GDM1 (cell line): ENCODE measurements at regions not wholly inside any gene's neighbourhood (a gene's known extent, or its start where the extent isn't known, plus 50 kb on each side); places are given as distances from the start of the nearest gene placed in this dataset.
"Not testable (repeated sequence)": the region's sequence is repeated elsewhere in the genome, so short reads cannot be mapped to it uniquely, and the experiment has no call there.

Experiments
- DNase-seq: peaks from one replicate; lab custom pipeline; 2025; lab: John Stamatoyannopoulos, UW

- DNase-seq: no peak
These were observed 245.4 kb upstream of the KRR1 start for GRCh38 chr12:75756771-75757170.

- DNase-seq: no peak
These were observed 244.7 kb upstream of the KRR1 start for GRCh38 chr12:75756111-75756510.

GRCh38 chr12:75754698-75755097 lies 243.3 kb upstream of the KRR1 start:
- DNase-seq: no peak

- no peak for DNase-seq
These were observed 242.7 kb upstream of the KRR1 start for GRCh38 chr12:75754141-75754540.

DNA sequence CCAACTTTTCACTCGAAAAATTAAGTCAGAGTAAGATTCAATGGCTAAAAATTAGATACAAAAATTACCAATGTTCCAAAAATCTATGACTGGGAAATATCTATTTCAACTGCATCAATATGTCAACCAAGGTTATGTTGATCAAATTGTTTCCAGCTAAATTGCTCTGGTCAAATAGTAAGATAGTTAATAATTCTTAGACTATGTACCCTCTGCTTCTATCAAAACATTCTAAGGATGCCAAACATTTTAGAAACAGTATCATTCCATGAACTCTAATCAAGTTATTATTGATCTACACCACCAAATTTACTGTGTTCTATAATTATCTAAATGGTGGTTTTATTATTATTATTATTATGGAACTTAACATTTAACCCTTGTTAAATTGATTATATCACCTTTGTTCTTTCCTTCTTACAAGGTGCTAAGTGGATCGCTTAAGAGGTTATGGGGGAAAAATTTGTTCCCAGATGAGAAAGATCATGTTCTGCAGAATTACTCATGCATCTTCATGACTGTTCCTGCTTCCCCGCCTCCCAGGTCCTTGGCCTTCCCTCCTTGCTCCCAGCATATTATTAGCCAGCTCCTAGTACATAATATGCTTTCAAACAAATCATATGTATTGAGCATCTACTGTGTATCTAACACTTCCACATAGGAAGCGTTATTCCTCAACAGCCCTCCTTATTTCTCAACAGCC lies 240.5 kb upstream of the KRR1 start:
- DNase-seq: no peak

GRCh38 chr12:75750716-75751306 lies 239.4 kb upstream of the KRR1 start:
- DNase-seq: no peak

- not testable (repeated sequence) for DNase-seq
These were observed 237.6 kb upstream of the KRR1 start for GRCh38 chr12:75748990-75749389.

- no peak for DNase-seq
These were observed 236.7 kb upstream of the KRR1 start for GRCh38 chr12:75748136-75748535.

GRCh38 chr12:75747572-75748021 lies 236.2 kb upstream of the KRR1 start:
- no peak for DNase-seq

DNA sequence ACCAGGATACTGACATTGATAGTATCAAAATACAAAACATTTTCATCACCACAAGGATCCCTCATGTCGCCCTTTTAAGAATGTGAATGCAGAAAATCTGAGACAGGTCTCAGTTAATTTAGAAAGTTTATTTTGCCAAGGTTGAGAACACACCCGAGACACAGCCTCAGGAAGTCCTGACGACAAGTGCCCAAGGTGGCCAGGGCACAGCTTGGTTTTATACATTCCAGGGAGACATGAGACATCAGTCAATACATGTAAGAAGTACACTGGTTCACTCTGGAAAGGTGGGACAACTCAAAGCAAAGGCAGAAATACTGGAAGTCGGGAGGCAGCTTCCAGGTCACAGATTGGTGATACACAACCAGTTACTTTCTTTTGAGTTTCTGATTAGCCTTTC lies 235.2 kb upstream of the KRR1 start:
- DNase-seq: no peak

GRCh38 chr12:75744607-75745256 lies 233.3 kb upstream of the KRR1 start:
- no peak for DNase-seq

GRCh38 chr12:75742961-75743360 lies 231.6 kb upstream of the KRR1 start:
- DNase-seq: no peak

GRCh38 chr12:75742048-75742447 lies 230.6 kb upstream of the KRR1 start:
- DNase-seq: no peak

GRCh38 chr12:75739912-75740311 lies 228.5 kb upstream of the KRR1 start:
- DNase-seq: no peak

DNA sequence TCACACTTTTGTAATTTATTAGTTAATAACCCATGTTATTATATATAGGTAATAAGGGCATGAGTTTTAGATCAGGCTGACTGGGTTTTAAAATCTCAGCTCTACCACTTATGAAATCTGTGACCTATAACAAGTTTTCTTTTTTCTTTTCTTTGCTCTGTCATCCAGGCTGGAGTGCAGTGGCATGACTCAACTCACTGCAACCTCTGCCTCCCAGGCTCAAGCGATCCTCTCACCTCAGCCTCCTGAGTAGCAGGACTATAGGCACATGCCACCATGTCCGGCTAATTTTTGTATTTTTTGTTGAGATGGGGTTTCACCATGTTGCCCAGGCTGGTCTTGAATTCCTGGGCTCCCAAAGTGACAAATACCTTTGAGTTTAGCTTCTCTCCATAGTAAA lies 227.7 kb upstream of the KRR1 start:
- DNase-seq: not testable (repeated sequence)

DNA sequence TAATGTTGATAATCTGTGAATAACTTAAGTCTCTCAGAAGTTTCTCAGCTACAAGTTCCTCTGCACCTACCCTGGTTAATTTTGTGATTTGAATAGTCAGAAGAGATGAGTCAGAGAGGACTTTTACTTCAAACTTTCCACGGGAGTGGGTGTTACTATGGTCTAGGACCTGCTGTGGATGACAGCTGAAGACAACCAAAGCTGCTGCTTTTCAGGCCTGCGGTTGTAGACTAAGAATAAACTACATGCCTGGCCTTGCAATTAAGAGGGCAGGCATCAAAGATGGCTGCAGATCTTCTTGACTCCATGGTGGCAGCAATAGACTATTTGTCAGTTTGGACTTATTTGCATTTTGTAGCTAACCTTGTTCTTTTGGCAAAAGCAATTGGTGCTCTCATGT lies 227.1 kb upstream of the KRR1 start:
- DNase-seq: no peak

DNA sequence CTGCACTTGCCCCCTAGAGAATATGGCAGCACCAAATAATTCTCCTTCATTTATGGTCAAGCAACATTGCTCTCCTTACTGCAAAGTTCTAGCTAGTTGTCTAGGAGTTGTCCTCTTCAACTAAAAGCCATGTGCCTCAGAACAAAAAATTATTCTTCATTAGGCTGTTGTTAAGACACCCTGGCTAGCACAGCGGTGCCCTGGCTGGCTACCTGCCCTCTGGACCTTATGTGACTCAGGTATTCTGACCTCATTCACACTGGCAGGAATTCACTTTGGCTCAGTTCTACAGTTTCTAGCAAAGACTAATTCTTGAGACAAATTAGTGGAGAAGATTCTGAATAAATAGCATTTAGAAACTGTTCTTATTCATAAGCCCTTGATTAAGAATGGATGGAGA lies 224.4 kb upstream of the KRR1 start:
- DNase-seq: no peak

- DNase-seq: no peak
These were observed 217.4 kb upstream of the KRR1 start for GRCh38 chr12:75728826-75729225.

DNA sequence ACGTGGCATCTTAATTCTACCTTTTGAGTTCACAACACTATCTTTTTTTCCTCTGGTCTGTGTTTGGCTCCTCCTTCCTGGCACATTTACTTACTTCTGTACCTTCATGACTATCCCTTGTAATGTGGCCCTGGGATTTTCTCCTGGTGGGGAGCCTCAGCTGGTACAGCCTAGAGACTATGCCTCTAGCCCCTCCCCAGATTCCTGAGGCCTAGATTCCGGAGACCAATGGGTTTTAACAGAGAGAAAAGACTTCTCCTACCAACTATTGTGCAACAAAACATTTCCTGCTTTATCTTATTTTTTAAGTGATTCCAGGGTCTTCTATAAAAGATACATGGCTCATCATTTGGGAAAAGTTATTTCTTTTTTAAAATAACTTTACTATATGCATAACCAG lies 216.2 kb upstream of the KRR1 start:
- DNase-seq: no peak

DNA sequence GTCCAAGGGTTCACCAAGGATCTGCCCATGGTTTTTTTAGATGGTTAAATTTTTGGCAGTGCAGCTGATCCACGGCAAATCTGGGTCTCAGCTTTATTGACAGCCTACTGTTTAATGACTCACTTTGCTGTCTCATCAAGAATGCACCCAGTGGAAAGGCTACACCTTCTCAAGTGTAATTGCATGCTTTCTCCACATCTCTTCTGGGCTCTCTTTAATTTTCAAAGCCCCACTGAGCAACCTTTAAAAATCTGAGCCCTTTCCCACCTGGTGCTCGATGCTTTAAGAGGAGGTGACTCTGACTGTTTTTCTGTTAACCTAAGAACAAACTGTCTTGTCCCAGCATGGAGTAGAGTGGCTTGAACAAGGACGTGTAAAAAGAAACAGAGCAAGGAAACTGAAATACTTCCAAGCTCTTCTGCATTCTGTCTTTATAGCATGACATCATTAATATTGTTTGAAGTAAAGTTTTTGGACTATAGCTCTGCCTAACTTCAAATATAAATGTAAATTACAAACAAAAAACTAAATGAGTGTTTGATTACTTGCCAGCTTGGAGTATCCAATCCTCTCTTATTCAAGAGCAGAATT lies 214.2 kb upstream of the KRR1 start:
- no peak for DNase-seq

DNA sequence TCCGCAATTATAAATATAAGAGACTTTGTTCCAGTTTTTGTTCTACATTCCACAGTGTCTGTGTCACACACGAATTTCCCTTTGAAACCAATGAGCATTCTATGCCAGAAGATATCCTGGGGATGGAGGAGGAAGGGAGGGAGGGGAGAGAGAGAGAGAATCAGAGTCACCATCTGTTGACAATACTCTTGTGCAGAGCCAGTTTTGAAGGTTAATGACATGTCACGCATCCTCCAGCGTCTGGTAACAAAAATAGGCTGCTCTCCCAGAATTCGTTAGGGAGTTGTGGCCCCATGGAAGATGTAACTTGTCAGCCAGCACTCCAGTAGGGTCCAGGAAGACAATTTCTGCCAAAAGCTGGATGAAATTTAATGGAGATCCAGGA lies 213.5 kb upstream of the KRR1 start:
- no peak for DNase-seq

DNA sequence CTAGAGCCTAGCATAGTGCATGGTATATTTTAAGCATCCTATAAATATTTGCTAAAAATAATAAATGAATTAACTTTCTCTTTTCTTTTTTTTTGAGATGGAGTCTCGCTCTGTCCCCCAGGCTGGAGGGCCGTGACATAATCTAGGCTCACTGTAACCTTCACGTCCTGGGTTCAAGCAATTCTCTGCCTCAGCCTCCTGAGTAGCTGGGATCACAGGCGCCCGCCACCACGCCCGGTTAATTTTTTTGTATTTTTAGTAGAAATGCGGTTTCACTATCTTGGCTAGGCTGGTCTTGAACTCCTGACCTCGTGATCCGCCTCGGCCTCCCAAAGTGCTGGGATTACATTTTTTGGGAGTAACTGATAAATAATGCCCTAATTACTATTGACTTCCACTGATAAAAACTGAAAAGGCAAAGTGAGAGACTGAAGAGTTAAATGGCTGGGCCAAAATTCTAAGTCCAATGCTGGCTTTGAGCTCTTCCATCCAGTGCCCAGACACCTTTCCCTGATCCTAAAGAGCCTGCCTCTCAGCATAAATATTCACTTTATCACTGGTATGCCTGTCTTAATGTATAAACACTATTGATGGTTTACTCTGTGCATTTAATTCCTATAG lies 213.0 kb upstream of the KRR1 start:
- no peak for DNase-seq
